ENCODE measurements at regions not wholly inside any gene's neighbourhood (a gene's known extent, or its start where the extent isn't known, plus 50 kb on each side); places are given as distances from the start of the nearest gene placed in this dataset.

DNA sequence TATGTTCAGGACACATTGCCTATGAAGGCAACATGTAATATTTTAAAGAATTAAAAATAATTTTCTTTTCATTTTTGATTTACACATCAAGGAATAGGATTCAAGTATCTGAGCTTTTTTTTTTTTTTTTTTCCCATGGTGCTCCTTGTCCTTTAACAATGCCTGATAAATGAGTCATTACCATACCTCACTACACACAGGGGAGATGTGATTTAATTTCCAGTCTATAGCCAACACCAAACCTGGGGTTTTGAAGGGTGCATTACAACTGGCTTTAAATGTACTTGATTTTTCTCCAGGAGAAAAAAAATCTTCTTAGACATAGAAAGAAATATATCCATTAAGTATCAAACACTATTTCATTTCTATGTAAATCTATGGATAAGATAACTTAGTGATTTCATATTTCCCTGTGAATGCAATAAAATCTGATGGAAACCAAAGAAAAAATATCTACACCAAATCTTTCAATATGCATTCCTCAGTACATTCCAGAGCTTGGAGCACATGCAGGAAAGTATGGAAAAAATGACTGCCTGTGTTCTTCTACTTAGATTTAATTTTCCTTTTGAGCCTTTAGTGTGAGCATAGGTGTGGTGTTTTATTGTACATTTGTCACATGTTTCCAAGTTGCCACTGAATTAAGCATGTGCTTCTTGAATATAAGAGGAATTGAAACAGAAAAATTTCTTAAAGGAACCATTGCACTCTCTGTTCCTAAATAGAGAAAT, 204.8 kb upstream of the MEOX2 start:
- no peak overlapping the region for H3K4me3 ChIP-seq
- H3K36me3 ChIP-seq: no peaks in the 10 kb centered on the region
- TF ChIP-seq CTCF (IDR thresholded peaks at IDR 0.05; ENCODE audit: low read depth, low read length): no peak
- no peaks in the 10 kb centered on the region for H3K4me1 ChIP-seq (ENCODE audit: low read depth)
- no peaks in the 10 kb centered on the region for H3K27me3 ChIP-seq
- H3K9me3 ChIP-seq (ENCODE audit: low read depth): no peaks in the 10 kb centered on the region
- peak in 1 of 2 donors; percentile 32 for DNase-seq (ENCODE audit: low read depth in 1 of 2, low spot score in 1 of 2)
- no peak overlapping the region for H3K27ac ChIP-seq

GRCh38 chr7:15889507-15889906, 203.0 kb upstream of the MEOX2 start:
- no peaks in the 10 kb centered on the region for H3K9me3 ChIP-seq (ENCODE audit: low read depth)
- peak in 1 of 2 donors; percentile 13 for DNase-seq (ENCODE audit: low read depth in 1 of 2, low spot score in 1 of 2)
- no peak overlapping the region for H3K27ac ChIP-seq
- TF ChIP-seq CTCF (IDR thresholded peaks at IDR 0.05; ENCODE audit: low read depth, low read length): peak; percentile 30
- no peaks in the 10 kb centered on the region for H3K36me3 ChIP-seq
- H3K4me1 ChIP-seq (ENCODE audit: low read depth): no peaks in the 10 kb centered on the region
- no peaks in the 10 kb centered on the region for H3K27me3 ChIP-seq
- no peak overlapping the region for H3K4me3 ChIP-seq

GRCh38 chr7:15888090-15888489, 201.6 kb upstream of the MEOX2 start:
- Histone ChIP-seq H3K36me3 (no peaks in the 10 kb centered on the region), H3K4me3 (no peak overlapping the region), H3K9me3 (ENCODE audit: low read depth) (no peaks in the 10 kb centered on the region), H3K27ac (no peak overlapping the region), H3K4me1 (ENCODE audit: low read depth) (no peaks in the 10 kb centered on the region), H3K27me3 (no peaks in the 10 kb centered on the region)
- DNase-seq (ENCODE audit: low read depth in 1 of 2, low spot score in 1 of 2): no peak
- TF ChIP-seq CTCF (IDR thresholded peaks at IDR 0.05; ENCODE audit: low read depth, low read length): no peak

- Histone ChIP-seq H3K36me3 (no peaks in the 10 kb centered on the region), H3K4me3 (no peak overlapping the region), H3K27me3 (no peaks in the 10 kb centered on the region), H3K27ac (no peak overlapping the region), H3K4me1 (ENCODE audit: low read depth) (no peaks in the 10 kb centered on the region), H3K9me3 (ENCODE audit: low read depth) (no peaks in the 10 kb centered on the region)
- DNase-seq (ENCODE audit: low read depth in 1 of 2, low spot score in 1 of 2): no peak
- TF ChIP-seq CTCF (IDR thresholded peaks at IDR 0.05; ENCODE audit: low read depth, low read length): no peak
These were observed 200.1 kb upstream of the MEOX2 start for GRCh38 chr7:15886626-15887025.

- TF ChIP-seq CTCF (IDR thresholded peaks at IDR 0.05; ENCODE audit: low read depth, low read length): no peak
- no peak overlapping the region for H3K4me3 ChIP-seq
- H3K9me3 ChIP-seq (ENCODE audit: low read depth): no peaks in the 10 kb centered on the region
- H3K4me1 ChIP-seq (ENCODE audit: low read depth): no peaks in the 10 kb centered on the region
- no peaks in the 10 kb centered on the region for H3K36me3 ChIP-seq
- H3K27me3 ChIP-seq: no peaks in the 10 kb centered on the region
- no peak overlapping the region for H3K27ac ChIP-seq
- DNase-seq (ENCODE audit: low read depth in 1 of 2, low spot score in 1 of 2): peak in 1 of 2 donors; percentile 2
These were observed 199.2 kb upstream of the MEOX2 start for GRCh38 chr7:15885678-15886077.
